AG04450 (cell line): ENCODE measurements at regions not wholly inside any gene's neighbourhood (a gene's known extent, or its start where the extent isn't known, plus 50 kb on each side); places are given as distances from the start of the nearest gene placed in this dataset.

Source experiments
- CTCF ChIA-PET: fragments of 300-600, 350-600 bp; formaldehyde crosslinking; extraction: SDS; loops from one replicate; lab custom pipeline; 2022; ENCODE audit warnings: antibody characterized with exemption, inconsistent platforms; lab: Charles Lee
- POLR2A ChIA-PET: fragments of 350-600 bp; formaldehyde crosslinking; extraction: SDS; loops from one replicate; lab custom pipeline; 2021; ENCODE audit warnings: antibody characterized with exemption, inconsistent platforms; lab: Yijun Ruan, JAX
- DNase-seq: peaks from one replicate; pipeline ENCODE4 v3.0.0-alpha.2; 2011; ENCODE audit warnings: low read depth, low spot score
- H3K27ac ChIP-seq: one replicate; pipeline ENCODE4 v1.5.1; 2012; ENCODE audit warnings: low read depth, low read length, control low read depth
- H3K27me3 ChIP-seq: one replicate; pipeline ENCODE4 v1.6.0; 2012; ENCODE audit warnings: low read length; ENCODE audit not compliant: control insufficient read depth, insufficient read depth
- H3K4me3 ChIP-seq: 2 replicates; pipeline ENCODE4 v1.5.1; 2011; ENCODE audit warnings: mild to moderate bottlenecking, low read depth, low read length, control low read depth
- H3K9me3 ChIP-seq: 2 replicates; pipeline ENCODE4 v1.5.1; 2012; ENCODE audit warnings: low read length; ENCODE audit not compliant: control insufficient read depth, insufficient read depth
- TF ChIP-seq, protein P1 (sequence below): IDR thresholded peaks from 2 replicates; pipeline ENCODE4 v1.5.1; 2011; ENCODE audit warnings: low read depth, low read length, control low read depth, inconsistent platforms

DNA sequence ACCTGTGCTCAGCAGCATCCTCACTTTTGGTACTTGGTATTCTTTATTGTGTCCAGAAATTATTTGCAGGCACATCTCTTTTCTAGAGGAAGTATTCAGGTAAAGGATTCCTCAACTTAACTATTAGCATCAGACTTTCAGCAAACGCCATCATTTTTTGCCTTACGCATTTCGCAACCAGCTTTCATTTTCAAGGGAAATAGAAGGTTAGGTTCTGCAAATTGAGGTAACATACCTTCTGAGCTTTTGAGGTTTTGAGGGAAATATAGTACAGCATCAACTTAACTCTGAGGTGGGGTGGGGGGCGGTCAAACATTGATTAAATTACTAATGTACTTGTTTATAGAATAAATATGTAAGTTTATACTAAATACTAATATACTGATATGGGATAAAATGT is 243.6 kb upstream of the RIMS1 start:
- Histone ChIP-seq H3K27ac (no peak overlapping the region), H3K4me3 (no peak overlapping the region), H3K27me3 (no peaks in the 10 kb centered on the region), H3K9me3 (no peaks in the 10 kb centered on the region)
- TF ChIP-seq, protein P1, sequence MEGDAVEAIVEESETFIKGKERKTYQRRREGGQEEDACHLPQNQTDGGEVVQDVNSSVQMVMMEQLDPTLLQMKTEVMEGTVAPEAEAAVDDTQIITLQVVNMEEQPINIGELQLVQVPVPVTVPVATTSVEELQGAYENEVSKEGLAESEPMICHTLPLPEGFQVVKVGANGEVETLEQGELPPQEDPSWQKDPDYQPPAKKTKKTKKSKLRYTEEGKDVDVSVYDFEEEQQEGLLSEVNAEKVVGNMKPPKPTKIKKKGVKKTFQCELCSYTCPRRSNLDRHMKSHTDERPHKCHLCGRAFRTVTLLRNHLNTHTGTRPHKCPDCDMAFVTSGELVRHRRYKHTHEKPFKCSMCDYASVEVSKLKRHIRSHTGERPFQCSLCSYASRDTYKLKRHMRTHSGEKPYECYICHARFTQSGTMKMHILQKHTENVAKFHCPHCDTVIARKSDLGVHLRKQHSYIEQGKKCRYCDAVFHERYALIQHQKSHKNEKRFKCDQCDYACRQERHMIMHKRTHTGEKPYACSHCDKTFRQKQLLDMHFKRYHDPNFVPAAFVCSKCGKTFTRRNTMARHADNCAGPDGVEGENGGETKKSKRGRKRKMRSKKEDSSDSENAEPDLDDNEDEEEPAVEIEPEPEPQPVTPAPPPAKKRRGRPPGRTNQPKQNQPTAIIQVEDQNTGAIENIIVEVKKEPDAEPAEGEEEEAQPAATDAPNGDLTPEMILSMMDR: no peak
- DNase-seq: no peak
- CTCF ChIA-PET: no interaction called here
- POLR2A ChIA-PET: no interaction called here

DNA sequence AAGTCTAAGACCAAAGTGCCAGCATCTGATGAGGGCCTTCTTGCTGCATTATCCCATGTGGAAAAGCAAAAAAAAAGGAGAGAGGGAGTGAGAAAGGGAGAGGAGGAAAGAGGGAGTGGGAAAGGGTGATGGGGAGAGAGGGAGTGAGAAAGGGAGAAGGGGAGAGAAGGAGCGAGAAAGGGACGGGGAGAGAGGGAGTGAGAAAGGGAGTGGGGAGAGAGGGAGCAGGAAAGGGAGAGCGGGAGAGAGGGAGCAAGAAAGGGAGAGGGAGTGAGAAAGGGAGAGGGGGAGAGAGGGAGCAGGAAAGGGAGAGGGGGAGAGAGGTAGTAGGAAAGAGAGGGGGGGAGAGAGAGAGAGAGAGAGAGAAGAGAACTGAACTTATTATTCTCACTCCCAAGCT is 241.1 kb upstream of the RIMS1 start:
- H3K4me3 ChIP-seq: no peak overlapping the region
- TF ChIP-seq, protein P1: no peak
- POLR2A ChIA-PET: no interaction called here
- no peak overlapping the region for H3K27ac ChIP-seq
- DNase-seq: no peak
- CTCF ChIA-PET: no interaction called here
- H3K9me3 ChIP-seq: no peaks in the 10 kb centered on the region
- H3K27me3 ChIP-seq: no peaks in the 10 kb centered on the region

DNA sequence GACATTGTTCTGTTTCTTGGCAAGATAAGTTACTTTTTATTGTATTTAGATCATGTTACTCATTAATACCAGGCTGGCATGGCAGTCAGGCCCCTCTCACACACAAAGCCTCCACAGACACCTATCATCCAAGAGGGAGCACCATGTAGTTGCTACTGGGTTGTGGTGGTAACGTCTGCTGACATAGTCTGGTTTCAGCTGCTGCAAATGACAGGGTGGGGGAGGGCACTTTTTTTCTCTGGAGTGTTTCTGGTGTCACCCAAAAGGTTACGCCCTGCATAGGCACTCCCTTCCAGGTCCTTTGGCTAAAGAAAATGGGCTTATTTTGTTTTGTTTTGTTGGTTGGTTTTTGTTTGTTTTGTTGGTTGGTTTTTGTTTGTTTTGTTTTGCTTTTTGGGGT is 236.4 kb upstream of the RIMS1 start:
- no peak for DNase-seq
- ChIA-PET CTCF (no interaction called here), POLR2A (no interaction called here)
- Histone ChIP-seq H3K9me3 (no peaks in the 10 kb centered on the region), H3K27me3 (no peaks in the 10 kb centered on the region), H3K4me3 (no peak overlapping the region), H3K27ac (no peak overlapping the region)
- TF ChIP-seq, protein P1: no peak

DNA sequence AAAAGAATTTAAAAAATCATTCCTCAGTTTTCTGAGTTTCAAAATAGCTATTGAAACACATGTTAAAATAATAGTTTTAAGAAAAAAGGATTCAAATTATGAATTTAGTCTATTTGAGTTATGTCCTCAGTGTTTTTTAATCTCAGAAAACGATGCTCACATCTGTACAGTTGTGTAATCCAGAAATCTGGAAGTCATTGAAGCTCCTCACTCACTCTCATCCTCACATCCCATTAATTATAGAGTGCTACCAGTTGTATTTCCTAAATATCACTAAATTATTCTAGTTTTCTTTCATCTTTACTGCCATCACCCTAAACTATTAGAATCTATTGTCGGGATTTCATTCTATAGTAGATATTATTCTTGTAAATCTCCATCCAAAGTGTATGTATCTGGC is 234.7 kb upstream of the RIMS1 start:
- Histone ChIP-seq H3K9me3 (no peaks in the 10 kb centered on the region), H3K27ac (no peak overlapping the region), H3K27me3 (no peaks in the 10 kb centered on the region), H3K4me3 (no peak overlapping the region)
- TF ChIP-seq, protein P1: no peak
- no peak for DNase-seq
- ChIA-PET CTCF (no interaction called here), POLR2A (no interaction called here)

DNA sequence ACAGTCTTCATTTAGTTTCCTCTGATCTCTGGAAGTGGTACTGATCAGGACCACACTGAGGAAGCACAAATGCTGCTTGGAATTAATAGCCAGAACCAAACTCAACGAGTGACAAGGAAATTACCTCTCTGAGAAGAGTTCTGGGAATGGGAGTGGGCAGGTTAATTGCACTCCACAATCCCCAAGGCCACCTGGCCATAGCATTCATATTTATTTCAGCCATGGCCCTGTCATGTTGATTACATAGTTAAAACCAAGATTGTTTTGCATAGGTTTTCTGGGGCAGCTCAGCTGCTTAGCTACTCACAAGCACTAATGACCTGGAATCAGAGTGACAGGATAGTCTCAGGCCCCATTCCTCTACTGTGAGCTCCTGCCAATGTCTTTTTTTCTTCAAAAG is 230.2 kb upstream of the RIMS1 start:
- no peak for DNase-seq

More for the DNA sequence above, 230.2 kb upstream of the RIMS1 start:
- CTCF ChIA-PET: no interaction called here
- Histone ChIP-seq H3K4me3 (no peak overlapping the region), H3K27me3 (no peaks in the 10 kb centered on the region), H3K27ac (no peak overlapping the region), H3K9me3 (no peaks in the 10 kb centered on the region)
- POLR2A ChIA-PET: no interaction called here
- TF ChIP-seq, protein P1: no peak
